B cell (primary cell): ENCODE measurements at regions not wholly inside any gene's neighbourhood (a gene's known extent, or its start where the extent isn't known, plus 50 kb on each side); places are given as distances from the start of the nearest gene placed in this dataset.

Experiments used
- EZH2 ChIP-seq: IDR thresholded peaks from 2 replicates; pipeline ENCODE4 v1.6.1; 2012; ENCODE audit warnings: borderline replicate concordance, low read depth, mild to moderate bottlenecking, moderate library complexity, low read length; ENCODE audit not compliant: insufficient read depth, poor library complexity, severe bottlenecking
- TF ChIP-seq, protein P1 (sequence below): fragments of 200-600 bp; IDR thresholded peaks from one replicate; pipeline ENCODE4 v1.8.0; 2022; ENCODE audit warnings: antibody characterized with exemption, mild to moderate bottlenecking

DNA sequence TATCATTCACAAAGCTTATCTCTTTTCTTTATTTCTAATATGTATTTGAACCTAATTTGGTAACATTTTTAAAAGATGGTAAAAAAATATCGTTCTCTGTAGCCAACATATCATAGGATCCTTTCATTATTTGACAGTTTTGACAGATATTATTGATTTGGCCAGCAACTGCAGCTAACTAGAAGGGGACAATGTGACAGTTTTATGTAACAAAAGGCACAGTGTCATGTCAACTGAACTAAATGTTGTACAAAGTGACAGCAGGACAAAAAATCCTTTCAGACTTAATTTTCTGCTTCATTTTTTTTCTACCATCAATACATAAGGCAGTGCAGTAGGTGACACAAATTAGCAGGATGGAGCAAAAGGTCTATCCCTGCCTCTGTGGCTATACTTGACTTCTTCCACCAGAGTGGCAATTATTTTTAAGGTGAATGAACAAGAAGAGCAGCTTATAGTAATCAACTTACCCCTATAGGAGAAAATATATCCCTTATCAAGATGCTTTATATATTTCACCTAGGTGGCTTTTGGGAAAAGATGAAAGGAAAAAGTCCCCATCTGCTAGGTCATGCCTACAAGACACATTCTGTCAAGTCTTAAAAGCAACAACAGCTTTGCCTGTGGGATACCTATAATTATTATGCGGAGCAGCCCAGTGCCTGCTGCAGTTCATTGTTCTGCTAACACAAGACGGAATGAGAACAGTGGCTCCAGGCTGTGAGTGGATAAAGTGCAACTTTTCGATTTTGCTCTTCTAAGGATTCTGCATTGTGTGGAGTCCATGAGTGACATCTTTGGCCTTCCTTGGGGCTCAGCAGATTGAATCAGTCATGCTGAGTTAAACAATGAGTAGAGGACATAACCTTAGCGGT lies 694.9 kb downstream of the ISL1 start:
- TF ChIP-seq, protein P1, sequence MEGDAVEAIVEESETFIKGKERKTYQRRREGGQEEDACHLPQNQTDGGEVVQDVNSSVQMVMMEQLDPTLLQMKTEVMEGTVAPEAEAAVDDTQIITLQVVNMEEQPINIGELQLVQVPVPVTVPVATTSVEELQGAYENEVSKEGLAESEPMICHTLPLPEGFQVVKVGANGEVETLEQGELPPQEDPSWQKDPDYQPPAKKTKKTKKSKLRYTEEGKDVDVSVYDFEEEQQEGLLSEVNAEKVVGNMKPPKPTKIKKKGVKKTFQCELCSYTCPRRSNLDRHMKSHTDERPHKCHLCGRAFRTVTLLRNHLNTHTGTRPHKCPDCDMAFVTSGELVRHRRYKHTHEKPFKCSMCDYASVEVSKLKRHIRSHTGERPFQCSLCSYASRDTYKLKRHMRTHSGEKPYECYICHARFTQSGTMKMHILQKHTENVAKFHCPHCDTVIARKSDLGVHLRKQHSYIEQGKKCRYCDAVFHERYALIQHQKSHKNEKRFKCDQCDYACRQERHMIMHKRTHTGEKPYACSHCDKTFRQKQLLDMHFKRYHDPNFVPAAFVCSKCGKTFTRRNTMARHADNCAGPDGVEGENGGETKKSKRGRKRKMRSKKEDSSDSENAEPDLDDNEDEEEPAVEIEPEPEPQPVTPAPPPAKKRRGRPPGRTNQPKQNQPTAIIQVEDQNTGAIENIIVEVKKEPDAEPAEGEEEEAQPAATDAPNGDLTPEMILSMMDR, result no peak
- TF ChIP-seq EZH2, result no peak
